Karpas-422 (cell line): ENCODE measurements at regions not wholly inside any gene's neighbourhood (a gene's known extent, or its start where the extent isn't known, plus 50 kb on each side); places are given as distances from the start of the nearest gene placed in this dataset.

Experiments used
- DNase-seq: peaks from one replicate; pipeline ENCODE4 v3.0.0-alpha.2; 2015
- H2AFZ ChIP-seq: fragments of 200-600 bp; sonication (generic); 2 replicates; pipeline ENCODE4 v1.6.1; 2014; ENCODE audit warnings: antibody characterized with exemption, low read length, mixed read lengths
- H3K27ac ChIP-seq: fragments of 200-600 bp; sonication (generic); 2 replicates; pipeline ENCODE4 v1.5.1; 2014; ENCODE audit warnings: mild to moderate bottlenecking, low read length, moderate library complexity
- H3K27me3 ChIP-seq: fragments of 200-600 bp; sonication (generic); 2 replicates; pipeline ENCODE4 v1.6.1; 2014; ENCODE audit warnings: low read length, mixed read lengths
- H3K36me3 ChIP-seq: fragments of 200-600 bp; sonication (generic); 2 replicates; pipeline ENCODE4 v1.6.1; 2014; ENCODE audit warnings: low read length, mixed read lengths; ENCODE audit not compliant: insufficient read depth
- H3K4me1 ChIP-seq: fragments of 200-600 bp; sonication (generic); 2 replicates; pipeline ENCODE4 v1.6.1; 2014; ENCODE audit warnings: mild to moderate bottlenecking, low read length, mixed read lengths
- H3K4me2 ChIP-seq: fragments of 200-600 bp; sonication (generic); 2 replicates; pipeline ENCODE4 v1.6.1; 2014; ENCODE audit warnings: low read length, low read depth, mild to moderate bottlenecking; ENCODE audit not compliant: poor library complexity, severe bottlenecking
- H3K4me3 ChIP-seq: fragments of 200-600 bp; sonication (generic); 2 replicates; pipeline ENCODE4 v1.5.1; 2014; ENCODE audit warnings: mild to moderate bottlenecking, antibody characterized with exemption, low read length, mixed read lengths
- H3K79me2 ChIP-seq: fragments of 200-600 bp; sonication (generic); 2 replicates; pipeline ENCODE4 v1.6.1; 2014; ENCODE audit warnings: mild to moderate bottlenecking, low read length, mixed read lengths
- H3K9ac ChIP-seq: fragments of 200-600 bp; sonication (generic); 2 replicates; pipeline ENCODE4 v1.6.0; 2014; ENCODE audit warnings: low read length
- H3K9me2 ChIP-seq: fragments of 200-600 bp; sonication (generic), shearing (Covaris generic); replicated peaks from 2 replicates; pipeline ENCODE4 v1.6.0; 2014; ENCODE audit warnings: mild to moderate bottlenecking, low read length, moderate library complexity; ENCODE audit not compliant: insufficient read depth
- H3K9me3 ChIP-seq: fragments of 300-700, 200-600 bp; sonication (generic); 2 replicates; pipeline ENCODE4 v1.6.1; 2014; ENCODE audit warnings: low read length, mixed read lengths
- H4K20me1 ChIP-seq: fragments of 200-600 bp; sonication (generic); 2 replicates; pipeline ENCODE4 v1.6.1; 2014; ENCODE audit warnings: mild to moderate bottlenecking, antibody characterized with exemption, low read length, low read depth; ENCODE audit not compliant: insufficient read depth

DNA sequence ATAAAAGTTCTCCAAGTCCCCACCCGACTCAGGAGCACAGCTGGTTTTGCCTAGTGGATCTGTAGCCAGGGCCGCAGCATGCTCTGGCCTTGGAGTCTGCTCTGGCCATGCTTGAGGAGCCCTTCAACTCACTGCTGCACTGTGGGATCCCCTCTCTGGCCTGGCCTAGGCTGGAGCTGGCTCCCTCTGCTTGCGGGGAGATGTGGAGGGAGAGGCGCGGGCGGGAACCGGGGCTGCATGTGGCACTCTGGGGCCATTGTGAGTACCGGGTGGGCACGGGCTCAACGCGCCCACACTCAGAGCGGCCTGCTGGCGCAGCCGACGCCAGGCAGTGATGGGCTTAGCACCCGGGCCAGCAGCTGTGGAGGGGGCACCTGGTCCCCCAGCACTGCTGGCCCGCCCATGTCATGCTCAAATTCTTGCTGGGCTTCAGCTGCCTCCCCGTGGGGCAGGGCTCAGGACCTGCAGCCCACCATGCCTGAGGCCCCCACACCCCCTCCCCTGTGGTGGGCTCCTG, 57.0 kb upstream of the ATP12A start:
- H3K4me1 ChIP-seq: peaks cover 20% of the 10 kb centered on the region
- H3K27me3 ChIP-seq: no peaks in the 10 kb centered on the region

DNA sequence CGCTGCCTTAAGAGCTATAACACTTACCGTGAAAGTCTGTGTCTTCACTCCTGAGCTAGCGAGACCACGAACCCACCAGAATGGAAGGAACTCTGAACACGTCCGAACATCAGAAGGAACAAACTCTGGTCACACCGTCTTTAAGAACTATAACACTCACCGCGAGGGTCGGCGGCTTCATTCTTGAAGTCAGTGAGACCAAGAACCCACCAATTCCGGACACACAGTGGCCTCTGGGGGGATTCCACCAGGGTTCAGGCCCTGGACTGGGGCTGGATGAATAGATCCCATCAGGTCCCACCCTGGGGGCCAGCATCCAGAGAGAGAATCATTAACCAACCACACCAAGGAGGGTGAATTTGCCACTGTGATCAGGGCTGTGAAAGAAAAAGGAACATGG, 55.8 kb upstream of the ATP12A start:
- no peak for DNase-seq
- Histone ChIP-seq H3K4me2 (no peak overlapping the region), H3K27ac (no peak overlapping the region), H3K4me3 (no peak overlapping the region), H3K4me1 (peaks cover 13% of the 10 kb centered on the region), H3K9me2 (no peaks in the 10 kb centered on the region), H3K36me3 (no peaks in the 10 kb centered on the region), H3K9me3 (no peaks in the 10 kb centered on the region), H3K27me3 (no peaks in the 10 kb centered on the region), H3K79me2 (no peaks in the 10 kb centered on the region), H4K20me1 (no peaks in the 10 kb centered on the region), H3K9ac (no peak overlapping the region), H2AFZ (no peak overlapping the region)

More for the DNA sequence above, 57.0 kb upstream of the ATP12A start:
- Histone ChIP-seq H3K4me3 (no peak overlapping the region), H3K9me2 (no peaks in the 10 kb centered on the region), H4K20me1 (no peaks in the 10 kb centered on the region), H2AFZ (no peak overlapping the region), H3K36me3 (no peaks in the 10 kb centered on the region), H3K27ac (no peak overlapping the region), H3K4me2 (no peak overlapping the region), H3K79me2 (no peaks in the 10 kb centered on the region), H3K9me3 (no peaks in the 10 kb centered on the region), H3K9ac (no peak overlapping the region)
- DNase-seq: no peak

DNA sequence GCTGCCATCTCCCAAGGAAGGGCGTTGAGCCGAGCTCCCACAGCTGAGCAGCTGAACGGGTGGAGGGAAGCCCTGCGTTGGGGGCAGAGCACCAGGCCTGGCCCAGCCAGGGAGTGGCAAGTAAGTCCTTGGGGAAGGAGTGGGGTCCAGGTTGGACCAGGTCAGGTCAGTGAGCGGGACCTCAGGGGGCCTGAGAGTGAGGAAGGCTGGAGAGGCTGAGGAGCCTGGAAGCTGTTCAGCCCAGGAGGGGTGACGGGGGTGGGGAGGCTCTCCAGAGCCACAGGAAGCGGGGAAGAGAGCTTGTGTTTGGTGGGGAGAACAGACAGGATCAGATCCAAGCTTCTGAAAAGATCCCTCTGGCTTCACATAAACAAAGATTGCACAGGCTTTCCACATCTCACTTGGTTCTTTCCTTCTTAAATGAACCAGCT, 55.4 kb upstream of the ATP12A start:
- Histone ChIP-seq H3K9me2 (no peaks in the 10 kb centered on the region), H3K4me3 (no peak overlapping the region), H3K36me3 (no peaks in the 10 kb centered on the region), H3K4me2 (no peak overlapping the region), H3K9me3 (no peaks in the 10 kb centered on the region), H4K20me1 (no peaks in the 10 kb centered on the region), H3K79me2 (no peaks in the 10 kb centered on the region), H3K27ac (no peak overlapping the region), H3K9ac (no peak overlapping the region), H3K4me1 (peaks cover 13% of the 10 kb centered on the region), H3K27me3 (no peaks in the 10 kb centered on the region), H2AFZ (no peak overlapping the region)
- no peak for DNase-seq

DNA sequence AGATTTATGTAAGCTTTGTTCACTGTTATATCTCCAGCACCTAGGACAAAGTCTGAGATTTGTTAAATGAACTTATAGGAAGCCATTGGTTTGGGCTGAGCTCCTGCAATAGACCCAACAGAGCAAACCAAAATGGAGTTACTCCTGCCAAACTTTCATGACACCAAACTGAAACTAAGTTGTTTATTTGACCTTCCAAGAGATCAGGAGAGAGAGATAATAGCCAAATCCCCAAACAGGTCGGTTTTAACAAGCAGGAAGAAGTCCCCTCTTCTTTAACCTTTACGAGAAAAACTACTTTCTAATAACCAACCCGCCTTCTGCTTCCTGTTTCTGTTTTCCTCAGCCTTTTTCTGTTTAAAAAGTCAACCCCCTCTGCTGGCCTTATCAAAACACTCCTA, 54.9 kb upstream of the ATP12A start:
- H4K20me1 ChIP-seq: no peaks in the 10 kb centered on the region
- no peak for DNase-seq
- no peak overlapping the region for H3K4me2 ChIP-seq
- H3K9me2 ChIP-seq: no peaks in the 10 kb centered on the region
- no peaks in the 10 kb centered on the region for H3K79me2 ChIP-seq
- no peaks in the 10 kb centered on the region for H3K9me3 ChIP-seq
- no peak overlapping the region for H3K27ac ChIP-seq
- H3K4me1 ChIP-seq: peaks cover 13% of the 10 kb centered on the region
- no peaks in the 10 kb centered on the region for H3K36me3 ChIP-seq
- no peak overlapping the region for H3K4me3 ChIP-seq
- H3K9ac ChIP-seq: no peak overlapping the region
- no peak overlapping the region for H2AFZ ChIP-seq
- H3K27me3 ChIP-seq: no peaks in the 10 kb centered on the region

DNA sequence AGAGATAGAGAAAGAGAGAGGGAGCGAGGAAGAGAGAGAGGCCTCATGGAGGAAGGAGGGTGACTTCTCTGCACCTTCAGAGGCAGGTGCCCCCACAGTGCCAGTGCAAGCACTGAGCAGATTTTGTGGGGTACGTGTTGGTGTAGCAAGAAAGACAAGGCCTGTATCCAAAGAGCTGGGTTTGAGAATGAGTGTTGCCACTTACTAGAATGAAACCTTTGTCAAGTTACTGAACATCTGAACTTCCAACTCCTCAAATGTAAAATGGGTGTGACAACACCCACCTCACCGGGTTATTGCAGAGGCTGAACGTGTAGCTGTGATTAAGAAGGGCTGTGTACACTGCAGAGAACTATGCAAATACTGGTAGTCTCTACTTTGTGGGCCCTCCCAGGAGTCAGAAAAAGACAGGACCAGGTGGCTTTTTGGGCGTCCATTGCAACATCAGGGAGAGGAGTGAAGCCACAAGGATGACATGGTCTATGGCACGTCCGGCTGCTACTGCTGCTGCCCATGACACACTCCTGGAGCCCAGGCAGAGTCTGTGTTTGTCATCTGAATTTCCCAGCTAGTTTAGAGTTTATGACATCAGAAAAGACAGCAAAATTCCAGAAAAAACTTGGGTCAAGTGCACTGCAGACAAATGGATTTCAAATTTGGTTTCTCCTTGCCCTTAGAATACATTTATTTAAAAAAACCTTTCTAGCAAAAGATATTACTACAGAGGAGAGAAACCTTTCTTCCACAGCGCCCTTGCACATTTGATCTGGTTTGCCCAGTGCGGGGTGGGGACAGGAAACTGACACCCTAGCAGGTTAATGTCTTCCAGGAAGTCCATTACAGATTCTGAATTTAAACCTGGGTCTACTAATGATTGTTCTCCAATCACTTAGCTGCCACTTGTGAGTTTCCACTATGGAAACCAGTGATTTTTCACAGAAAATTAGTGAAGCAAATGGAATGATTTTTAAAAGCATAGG, 54.0 kb upstream of the ATP12A start:
- Histone ChIP-seq H3K4me2 (no peak overlapping the region), H3K4me3 (no peak overlapping the region), H3K9ac (no peak overlapping the region), H3K36me3 (no peaks in the 10 kb centered on the region), H3K9me2 (no peaks in the 10 kb centered on the region), H3K9me3 (no peaks in the 10 kb centered on the region), H4K20me1 (no peaks in the 10 kb centered on the region), H2AFZ (no peak overlapping the region), H3K4me1 (peaks cover 13% of the 10 kb centered on the region), H3K79me2 (no peaks in the 10 kb centered on the region), H3K27ac (no peak overlapping the region), H3K27me3 (no peaks in the 10 kb centered on the region)
- no peak for DNase-seq

DNA sequence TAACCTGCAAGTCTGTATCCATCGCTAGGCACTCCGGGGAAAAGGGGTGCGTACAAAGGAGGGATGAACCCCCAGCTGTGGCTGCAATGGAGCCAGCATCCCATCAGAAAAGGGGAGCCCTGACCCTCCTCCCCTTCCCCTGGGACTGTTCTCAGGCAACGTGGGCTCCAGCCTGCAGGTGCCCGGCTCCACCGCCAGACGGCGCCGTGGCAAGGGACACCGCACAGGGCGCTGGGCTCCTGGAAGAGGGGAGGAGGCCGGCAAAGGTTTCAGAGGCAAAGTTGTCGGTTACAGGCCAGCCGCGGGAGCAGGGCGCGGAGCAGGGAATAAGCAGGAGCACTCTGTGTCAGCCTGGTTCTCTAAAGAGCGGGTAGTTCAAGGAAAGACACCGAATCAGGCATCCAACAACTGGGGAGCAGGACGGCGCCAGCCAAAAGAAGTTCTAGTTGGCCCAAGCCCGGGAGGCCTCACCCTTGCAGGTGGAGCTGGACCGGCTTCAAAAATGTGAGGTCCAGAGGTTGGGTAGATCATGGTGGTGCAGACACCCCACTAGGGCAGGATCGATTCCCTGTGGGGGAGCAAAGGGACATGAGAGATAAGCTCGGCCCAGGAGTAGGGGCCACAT, 53.0 kb upstream of the ATP12A start:
- no peaks in the 10 kb centered on the region for H3K27me3 ChIP-seq
- no peak overlapping the region for H3K9ac ChIP-seq
- H3K4me3 ChIP-seq: no peak overlapping the region
- no peaks in the 10 kb centered on the region for H3K36me3 ChIP-seq
- no peak overlapping the region for H3K4me2 ChIP-seq
- H4K20me1 ChIP-seq: no peaks in the 10 kb centered on the region
- H3K9me2 ChIP-seq: no peaks in the 10 kb centered on the region
- no peak overlapping the region for H2AFZ ChIP-seq
- no peaks in the 10 kb centered on the region for H3K9me3 ChIP-seq
- no peaks in the 10 kb centered on the region for H3K79me2 ChIP-seq
- no peak overlapping the region for H3K27ac ChIP-seq
- peaks cover 13% of the 10 kb centered on the region for H3K4me1 ChIP-seq
- DNase-seq: peak; percentile 83

DNA sequence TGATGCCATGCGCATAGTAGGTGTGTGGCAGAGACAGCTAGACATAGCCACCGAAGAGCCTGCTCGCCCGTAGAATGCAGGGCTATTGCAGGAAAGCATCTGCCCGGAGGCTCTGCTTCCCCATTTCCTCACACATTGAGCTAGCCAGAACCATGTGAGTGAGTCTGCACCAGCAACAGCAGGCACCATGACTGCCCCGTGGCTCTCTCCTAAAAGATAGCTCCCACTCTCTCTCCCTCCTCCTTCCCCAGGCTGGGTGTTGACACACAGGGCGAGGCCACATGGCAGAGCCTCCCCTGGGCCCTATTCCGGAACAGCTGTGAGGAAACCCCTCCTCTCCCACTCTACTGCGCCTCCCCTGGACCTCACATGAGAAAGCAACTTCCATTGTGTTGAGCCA, 52.3 kb upstream of the ATP12A start:
- H3K9me2 ChIP-seq: no peaks in the 10 kb centered on the region
- no peaks in the 10 kb centered on the region for H4K20me1 ChIP-seq
- DNase-seq: peak; percentile 46
- no peaks in the 10 kb centered on the region for H3K36me3 ChIP-seq
- H3K4me2 ChIP-seq: no peak overlapping the region
- peaks cover 13% of the 10 kb centered on the region for H3K4me1 ChIP-seq
- no peaks in the 10 kb centered on the region for H3K9me3 ChIP-seq
- no peaks in the 10 kb centered on the region for H3K27me3 ChIP-seq
- no peak overlapping the region for H3K9ac ChIP-seq
- H3K27ac ChIP-seq: no peak overlapping the region
- H3K79me2 ChIP-seq: no peaks in the 10 kb centered on the region
- H2AFZ ChIP-seq: no peak overlapping the region
- H3K4me3 ChIP-seq: no peak overlapping the region

DNA sequence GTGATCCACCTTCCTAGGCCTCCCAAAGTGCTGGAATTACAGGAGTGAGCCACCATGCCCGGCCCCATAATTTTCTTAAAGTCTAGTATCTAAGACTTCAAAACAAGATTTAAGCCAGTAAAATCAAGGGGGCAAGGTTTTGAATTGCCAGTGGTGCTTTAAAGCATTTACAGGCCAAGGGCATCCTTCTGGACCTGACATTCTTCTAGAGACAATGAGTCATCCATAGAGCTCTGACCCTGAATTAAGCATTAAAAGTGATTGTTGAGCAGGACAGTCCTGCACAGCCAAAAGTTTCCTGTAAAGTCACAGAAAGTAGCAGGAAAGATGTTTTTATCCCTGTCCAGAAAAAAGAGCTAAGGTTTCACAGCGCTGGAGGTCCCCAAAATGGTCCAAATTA, 50.9 kb upstream of the ATP12A start:
- Histone ChIP-seq H3K9me2 (no peaks in the 10 kb centered on the region), H2AFZ (no peak overlapping the region), H3K79me2 (no peaks in the 10 kb centered on the region), H3K4me2 (no peak overlapping the region), H3K9ac (no peak overlapping the region), H3K4me3 (no peak overlapping the region), H4K20me1 (no peaks in the 10 kb centered on the region), H3K27me3 (no peaks in the 10 kb centered on the region), H3K4me1 (peaks cover 13% of the 10 kb centered on the region), H3K36me3 (no peaks in the 10 kb centered on the region), H3K9me3 (no peaks in the 10 kb centered on the region), H3K27ac (no peak overlapping the region)
- DNase-seq: no peak
